ENCODE measurements at regions not wholly inside any gene's neighbourhood (a gene's known extent, or its start where the extent isn't known, plus 50 kb on each side); places are given as distances from the start of the nearest gene placed in this dataset.

GRCh38 chr4:153850533-153851280 is 61.8 kb upstream of the SFRP2 start:
- no peak overlapping the region for H3K4me3 ChIP-seq (ENCODE audit: low read depth in 1 of 5, low read length in 5 of 5)
- no peak overlapping the region for H3K27ac ChIP-seq (ENCODE audit: low read depth, low read length)
- peaks cover 0 to 8% (median 0%) of the 10 kb centered on the region in 5 donors for H3K9me3 ChIP-seq (ENCODE audit: control insufficient read depth in 5 of 5, low read length in 5 of 5)
- H3K36me3 ChIP-seq (ENCODE audit: control insufficient read depth in 5 of 5, insufficient read depth in 5 of 5, low read length in 5 of 5), result no peaks in the 10 kb centered on the region
- no peaks in the 10 kb centered on the region for H3K27me3 ChIP-seq (ENCODE audit: control insufficient read depth in 5 of 5, insufficient read depth in 4 of 5, low read length in 5 of 5)
- no peak overlapping the region for H3K9ac ChIP-seq (ENCODE audit: low read length in 5 of 5)
- no peaks in the 10 kb centered on the region for H3K4me1 ChIP-seq (ENCODE audit: control insufficient read depth in 5 of 5, insufficient read depth in 5 of 5, low read length in 5 of 5)

DNA sequence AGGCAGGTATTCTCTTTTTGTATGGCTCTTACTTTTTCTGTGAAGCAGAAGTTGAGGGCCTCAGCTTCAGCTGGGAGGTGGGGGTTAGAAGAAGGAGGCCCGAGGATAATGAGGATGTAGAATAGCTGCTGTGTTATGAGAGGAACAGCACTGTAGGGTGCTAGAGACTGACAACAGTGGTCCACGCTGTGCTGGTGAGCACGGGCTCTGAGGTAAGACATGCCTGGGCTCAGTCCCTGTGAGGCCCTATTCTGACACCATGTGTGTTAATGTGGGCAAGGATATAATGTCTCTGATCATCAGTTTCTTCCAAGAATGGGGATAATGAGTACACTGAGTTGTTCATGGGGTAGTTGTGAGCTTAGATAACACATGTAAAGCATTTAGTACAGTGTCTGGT is 55.3 kb upstream of the SFRP2 start:
- peaks cover 0 to 6% (median 0%) of the 10 kb centered on the region in 5 donors for H3K9me3 ChIP-seq (ENCODE audit: control insufficient read depth in 5 of 5, low read length in 5 of 5)
- no peak overlapping the region for H3K27ac ChIP-seq (ENCODE audit: low read depth, low read length)
- no peaks in the 10 kb centered on the region for H3K36me3 ChIP-seq (ENCODE audit: control insufficient read depth in 5 of 5, insufficient read depth in 5 of 5, low read length in 5 of 5)
- no peak overlapping the region for H3K4me3 ChIP-seq (ENCODE audit: low read depth in 1 of 5, low read length in 5 of 5)
- no peak overlapping the region for H3K9ac ChIP-seq (ENCODE audit: low read length in 5 of 5)
- no peaks in the 10 kb centered on the region for H3K27me3 ChIP-seq (ENCODE audit: control insufficient read depth in 5 of 5, insufficient read depth in 4 of 5, low read length in 5 of 5)
- H3K4me1 ChIP-seq (ENCODE audit: control insufficient read depth in 5 of 5, insufficient read depth in 5 of 5, low read length in 5 of 5), result no peaks in the 10 kb centered on the region
